ENCODE measurements at regions not wholly inside any gene's neighbourhood (a gene's known extent, or its start where the extent isn't known, plus 50 kb on each side); places are given as distances from the start of the nearest gene placed in this dataset.

DNA sequence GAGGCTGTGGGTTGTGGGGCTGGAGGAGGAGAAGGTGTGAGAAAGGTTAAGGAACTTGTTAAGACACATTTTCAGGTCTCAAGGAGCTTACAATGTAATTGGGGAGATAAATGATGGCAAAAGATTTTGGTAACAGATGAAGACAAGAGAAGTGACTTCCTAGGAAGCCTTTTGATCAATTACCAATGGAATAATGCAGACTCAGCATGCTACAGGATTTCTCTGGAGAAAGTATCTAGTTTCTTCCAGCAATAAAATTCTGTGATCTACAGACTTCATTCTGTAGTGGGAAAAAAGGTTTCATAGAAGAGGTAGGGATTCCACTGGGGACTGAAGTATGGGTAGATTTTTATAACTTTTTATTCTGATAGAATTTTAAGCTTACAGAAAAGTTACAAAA, 184.2 kb upstream of the RHOBTB1 start:
- TF ChIP-seq CTCF (IDR thresholded peaks at IDR 0.05; ENCODE audit: low read depth, low read length, missing input control) = no peak
- TF ChIP-seq, protein P1, sequence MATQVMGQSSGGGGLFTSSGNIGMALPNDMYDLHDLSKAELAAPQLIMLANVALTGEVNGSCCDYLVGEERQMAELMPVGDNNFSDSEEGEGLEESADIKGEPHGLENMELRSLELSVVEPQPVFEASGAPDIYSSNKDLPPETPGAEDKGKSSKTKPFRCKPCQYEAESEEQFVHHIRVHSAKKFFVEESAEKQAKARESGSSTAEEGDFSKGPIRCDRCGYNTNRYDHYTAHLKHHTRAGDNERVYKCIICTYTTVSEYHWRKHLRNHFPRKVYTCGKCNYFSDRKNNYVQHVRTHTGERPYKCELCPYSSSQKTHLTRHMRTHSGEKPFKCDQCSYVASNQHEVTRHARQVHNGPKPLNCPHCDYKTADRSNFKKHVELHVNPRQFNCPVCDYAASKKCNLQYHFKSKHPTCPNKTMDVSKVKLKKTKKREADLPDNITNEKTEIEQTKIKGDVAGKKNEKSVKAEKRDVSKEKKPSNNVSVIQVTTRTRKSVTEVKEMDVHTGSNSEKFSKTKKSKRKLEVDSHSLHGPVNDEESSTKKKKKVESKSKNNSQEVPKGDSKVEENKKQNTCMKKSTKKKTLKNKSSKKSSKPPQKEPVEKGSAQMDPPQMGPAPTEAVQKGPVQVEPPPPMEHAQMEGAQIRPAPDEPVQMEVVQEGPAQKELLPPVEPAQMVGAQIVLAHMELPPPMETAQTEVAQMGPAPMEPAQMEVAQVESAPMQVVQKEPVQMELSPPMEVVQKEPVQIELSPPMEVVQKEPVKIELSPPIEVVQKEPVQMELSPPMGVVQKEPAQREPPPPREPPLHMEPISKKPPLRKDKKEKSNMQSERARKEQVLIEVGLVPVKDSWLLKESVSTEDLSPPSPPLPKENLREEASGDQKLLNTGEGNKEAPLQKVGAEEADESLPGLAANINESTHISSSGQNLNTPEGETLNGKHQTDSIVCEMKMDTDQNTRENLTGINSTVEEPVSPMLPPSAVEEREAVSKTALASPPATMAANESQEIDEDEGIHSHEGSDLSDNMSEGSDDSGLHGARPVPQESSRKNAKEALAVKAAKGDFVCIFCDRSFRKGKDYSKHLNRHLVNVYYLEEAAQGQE (IDR thresholded peaks at IDR 0.05) = no peak
- TF ChIP-seq JUND (IDR thresholded peaks at IDR 0.05) = no peak
- no peak for TF ChIP-seq RXRA (IDR thresholded peaks at IDR 0.05)
- no peak for TF ChIP-seq SP1 (IDR thresholded peaks at IDR 0.05)
- TF ChIP-seq YY1 (IDR thresholded peaks at IDR 0.05) = no peak
- TF ChIP-seq RAD21 (IDR thresholded peaks at IDR 0.05) = no peak

Data from liver (tissue), 3 donors.